SU-DHL-6 (cell line): ENCODE measurements at regions not wholly inside any gene's neighbourhood (a gene's known extent, or its start where the extent isn't known, plus 50 kb on each side); places are given as distances from the start of the nearest gene placed in this dataset.

Source experiments
- H2AFZ ChIP-seq: fragments of 200-600 bp; sonication (generic); 2 replicates; pipeline ENCODE4 v1.6.1; 2014; ENCODE audit warnings: low read depth, mild to moderate bottlenecking, moderate library complexity, mixed read lengths, antibody characterized with exemption, low read length; ENCODE audit not compliant: severe bottlenecking
- H3F3A ChIP-seq: fragments of 200-600 bp; shearing (Covaris generic); 2 replicates; pipeline ENCODE4 v1.6.0; 2016; ENCODE audit warnings: antibody characterized with exemption, mild to moderate bottlenecking; ENCODE audit not compliant: insufficient read depth
- H3K27ac ChIP-seq: fragments of 200-600 bp; sonication (generic); 2 replicates; pipeline ENCODE4 v1.5.1; 2016; ENCODE audit warnings: low read depth, mild to moderate bottlenecking, low read length, moderate library complexity, mixed read lengths
- H3K27me3 ChIP-seq: fragments of 200-600 bp; sonication (generic), shearing (Covaris generic); 2 replicates; pipeline ENCODE4 v1.6.0; 2014; ENCODE audit warnings: mild to moderate bottlenecking, low read length
- H3K36me3 ChIP-seq: fragments of 200-600 bp; sonication (generic); 2 replicates; pipeline ENCODE4 v1.6.1; 2014; ENCODE audit warnings: mild to moderate bottlenecking, low read length, mixed read lengths
- H3K4me2 ChIP-seq: fragments of 300-600, 200-600 bp; shearing (Covaris generic), sonication (generic); 2 replicates; pipeline ENCODE4 v1.6.0; 2014; ENCODE audit warnings: low read length, low read depth, mild to moderate bottlenecking; ENCODE audit not compliant: poor library complexity, severe bottlenecking
- H3K4me3 ChIP-seq: fragments of 200-600 bp; sonication (generic); 2 replicates; pipeline ENCODE4 v1.5.1; 2014; ENCODE audit warnings: antibody characterized with exemption, low read length, mild to moderate bottlenecking, mixed read lengths; ENCODE audit not compliant: insufficient read depth, poor library complexity, severe bottlenecking
- H3K79me2 ChIP-seq: fragments of 200-600 bp; sonication (generic); 2 replicates; pipeline ENCODE4 v1.6.1; 2014; ENCODE audit warnings: mild to moderate bottlenecking, low read length, moderate library complexity; ENCODE audit not compliant: insufficient read depth
- H3K9ac ChIP-seq: fragments of 200-600 bp; sonication (generic); 2 replicates; pipeline ENCODE4 v1.7.0; 2014; ENCODE audit warnings: mild to moderate bottlenecking, low read length
- H3K9me2 ChIP-seq: fragments of 200-600 bp; sonication (generic); replicated peaks from 2 replicates; pipeline ENCODE4 v1.6.1; 2014; ENCODE audit warnings: low read length; ENCODE audit not compliant: insufficient read depth
- H3K9me3 ChIP-seq: fragments of 200-600 bp; sonication (generic); 2 replicates; pipeline ENCODE4 v1.6.1; 2014; ENCODE audit warnings: low read length, mixed read lengths; ENCODE audit not compliant: insufficient read depth
- H4K20me1 ChIP-seq: fragments of 200-600 bp; sonication (generic); 2 replicates; pipeline ENCODE4 v1.6.1; 2014; ENCODE audit warnings: low read depth, mild to moderate bottlenecking, antibody characterized with exemption, low read length, moderate library complexity, mixed read lengths
- EZH2phosphoT487 ChIP-seq: fragments of 200-600 bp; sonication (generic), shearing (Covaris generic); conservative IDR thresholded peaks from 2 replicates; pipeline ENCODE4 v1.6.1; 2018; ENCODE audit warnings: mild to moderate bottlenecking, antibody characterized with exemption, low read length, moderate library complexity, mixed read lengths
- TF ChIP-seq, protein P1 (sequence below): fragments of 200-600 bp; sonication (generic); IDR thresholded peaks from one replicate; pipeline ENCODE4 v1.5.1; 2017; ENCODE audit warnings: antibody characterized with exemption, mild to moderate bottlenecking, low read length, moderate library complexity; ENCODE audit not compliant: insufficient read depth, poor library complexity, severe bottlenecking

DNA sequence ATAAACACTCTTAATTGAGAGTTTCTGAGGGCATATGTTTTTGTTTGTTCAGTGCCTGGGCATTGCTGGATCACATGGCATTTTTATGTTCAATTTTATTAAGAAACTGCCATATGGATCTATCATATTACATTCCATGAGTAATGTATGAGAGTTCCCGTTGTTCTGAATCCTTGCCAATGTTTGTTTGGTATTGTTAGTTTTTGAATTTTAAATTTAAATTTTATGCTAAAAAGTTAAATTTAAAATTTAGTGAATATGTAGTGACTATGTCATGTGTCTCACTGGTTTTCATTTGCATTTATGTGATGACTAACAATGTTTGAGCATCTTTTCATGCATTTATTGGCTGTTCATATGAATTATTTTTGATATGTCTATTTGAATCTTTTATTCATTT, 54.8 kb upstream of the GEMIN8 start:
- Histone ChIP-seq H3K9ac (no peak overlapping the region), H3K27ac (no peak overlapping the region), H3K4me2 (no peak overlapping the region), H3K4me3 (no peak overlapping the region), H3K36me3 (no peaks in the 10 kb centered on the region), H3K9me3 (no peaks in the 10 kb centered on the region), H4K20me1 (no peaks in the 10 kb centered on the region), H3K9me2 (no peaks in the 10 kb centered on the region), H2AFZ (no peak overlapping the region), H3K27me3 (no peaks in the 10 kb centered on the region), H3F3A (no peaks in the 10 kb centered on the region), H3K79me2 (no peaks in the 10 kb centered on the region)
- no peak for TF ChIP-seq EZH2phosphoT487
- TF ChIP-seq, protein P1, sequence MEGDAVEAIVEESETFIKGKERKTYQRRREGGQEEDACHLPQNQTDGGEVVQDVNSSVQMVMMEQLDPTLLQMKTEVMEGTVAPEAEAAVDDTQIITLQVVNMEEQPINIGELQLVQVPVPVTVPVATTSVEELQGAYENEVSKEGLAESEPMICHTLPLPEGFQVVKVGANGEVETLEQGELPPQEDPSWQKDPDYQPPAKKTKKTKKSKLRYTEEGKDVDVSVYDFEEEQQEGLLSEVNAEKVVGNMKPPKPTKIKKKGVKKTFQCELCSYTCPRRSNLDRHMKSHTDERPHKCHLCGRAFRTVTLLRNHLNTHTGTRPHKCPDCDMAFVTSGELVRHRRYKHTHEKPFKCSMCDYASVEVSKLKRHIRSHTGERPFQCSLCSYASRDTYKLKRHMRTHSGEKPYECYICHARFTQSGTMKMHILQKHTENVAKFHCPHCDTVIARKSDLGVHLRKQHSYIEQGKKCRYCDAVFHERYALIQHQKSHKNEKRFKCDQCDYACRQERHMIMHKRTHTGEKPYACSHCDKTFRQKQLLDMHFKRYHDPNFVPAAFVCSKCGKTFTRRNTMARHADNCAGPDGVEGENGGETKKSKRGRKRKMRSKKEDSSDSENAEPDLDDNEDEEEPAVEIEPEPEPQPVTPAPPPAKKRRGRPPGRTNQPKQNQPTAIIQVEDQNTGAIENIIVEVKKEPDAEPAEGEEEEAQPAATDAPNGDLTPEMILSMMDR, result no peak

GRCh38 chrX:14083783-14084182, 54.1 kb upstream of the GEMIN8 start:
- Histone ChIP-seq H2AFZ (no peak overlapping the region), H3K4me2 (no peak overlapping the region), H3K9me2 (no peaks in the 10 kb centered on the region), H3K27me3 (no peaks in the 10 kb centered on the region), H3F3A (no peaks in the 10 kb centered on the region), H3K4me3 (no peak overlapping the region), H3K79me2 (no peaks in the 10 kb centered on the region), H3K9ac (no peak overlapping the region), H4K20me1 (no peaks in the 10 kb centered on the region), H3K9me3 (no peaks in the 10 kb centered on the region), H3K27ac (no peak overlapping the region), H3K36me3 (no peaks in the 10 kb centered on the region)
- no peak for TF ChIP-seq EZH2phosphoT487
- TF ChIP-seq, protein P1, result no peak

- Histone ChIP-seq H4K20me1 (no peaks in the 10 kb centered on the region), H3K79me2 (no peaks in the 10 kb centered on the region), H3K36me3 (no peaks in the 10 kb centered on the region), H3K27ac (no peak overlapping the region), H3F3A (no peaks in the 10 kb centered on the region), H3K9ac (no peak overlapping the region), H3K27me3 (no peaks in the 10 kb centered on the region), H3K9me3 (no peaks in the 10 kb centered on the region), H3K9me2 (no peaks in the 10 kb centered on the region), H2AFZ (no peak overlapping the region), H3K4me2 (no peak overlapping the region), H3K4me3 (no peak overlapping the region)
- TF ChIP-seq, protein P1, result no peak
- TF ChIP-seq EZH2phosphoT487, result no peak
These were observed 50.3 kb upstream of the GEMIN8 start for GRCh38 chrX:14079891-14080430.
